ENCODE measurements at regions not wholly inside any gene's neighbourhood (a gene's known extent, or its start where the extent isn't known, plus 50 kb on each side); places are given as distances from the start of the nearest gene placed in this dataset.

GRCh38 chr12:107447336-107447735 is 238.3 kb upstream of the PWP1 start:
- Histone ChIP-seq H4K20me1 (ENCODE audit: control insufficient read depth, extremely low read depth, insufficient read depth, low read length) (no peaks in the 10 kb centered on the region), H3K27ac (ENCODE audit: insufficient read depth, low read length) (no peak overlapping the region), H3K9ac (ENCODE audit: insufficient read depth, low read length) (no peak overlapping the region), H3K36me3 (ENCODE audit: control insufficient read depth, insufficient read depth, low read length) (no peaks in the 10 kb centered on the region), H3K79me2 (ENCODE audit: control insufficient read depth, insufficient read depth, low read length) (no peaks in the 10 kb centered on the region), H3K4me2 (ENCODE audit: extremely low read depth, insufficient read depth, low read length) (no peak overlapping the region), H3K27me3 (ENCODE audit: control insufficient read depth, insufficient read depth, low read length) (no peaks in the 10 kb centered on the region), H3K9me3 (ENCODE audit: control insufficient read depth, insufficient read depth, low read depth, low read length) (no peaks in the 10 kb centered on the region), H3K4me1 (ENCODE audit: control insufficient read depth, extremely low read depth, insufficient read depth, low read length) (no peaks in the 10 kb centered on the region), H3K4me3 (replicated peaks in 1 of 4; ENCODE audit: control extremely low read depth in 1 of 4, insufficient read depth in 1 of 4, low read depth in 3 of 4, low read length in 4 of 4) (no peak overlapping the region), H2AFZ (ENCODE audit: low read length) (no peak overlapping the region)
- no peak for DNase-seq (ENCODE audit: low read depth in 2 of 2)
- no peak for TF ChIP-seq EZH2 (IDR thresholded peaks at IDR 0.05; ENCODE audit: low read length, missing control alignments)
- no peak for TF ChIP-seq CTCF (conservative IDR thresholded peaks at IDR 0.05 in 1 of 2, IDR thresholded peaks at IDR 0.05 in 1 of 2; ENCODE audit: low read depth in 1 of 2, low read length in 2 of 2)

- Histone ChIP-seq H3K9me3 (ENCODE audit: control insufficient read depth, insufficient read depth, low read depth, low read length) (no peaks in the 10 kb centered on the region), H4K20me1 (ENCODE audit: control insufficient read depth, extremely low read depth, insufficient read depth, low read length) (no peaks in the 10 kb centered on the region), H3K4me2 (ENCODE audit: extremely low read depth, insufficient read depth, low read length) (no peak overlapping the region), H3K4me1 (ENCODE audit: control insufficient read depth, extremely low read depth, insufficient read depth, low read length) (no peaks in the 10 kb centered on the region), H3K9ac (ENCODE audit: insufficient read depth, low read length) (no peak overlapping the region), H3K27me3 (ENCODE audit: control insufficient read depth, insufficient read depth, low read length) (no peaks in the 10 kb centered on the region), H3K27ac (ENCODE audit: insufficient read depth, low read length) (no peak overlapping the region), H3K36me3 (ENCODE audit: control insufficient read depth, insufficient read depth, low read length) (no peaks in the 10 kb centered on the region), H2AFZ (ENCODE audit: low read length) (no peak overlapping the region), H3K4me3 (replicated peaks in 1 of 4; ENCODE audit: control extremely low read depth in 1 of 4, insufficient read depth in 1 of 4, low read depth in 3 of 4, low read length in 4 of 4) (no peak overlapping the region), H3K79me2 (ENCODE audit: control insufficient read depth, insufficient read depth, low read length) (no peaks in the 10 kb centered on the region)
- TF ChIP-seq EZH2 (IDR thresholded peaks at IDR 0.05; ENCODE audit: low read length, missing control alignments) = no peak
- peak; percentile 49 to 51 for TF ChIP-seq CTCF (conservative IDR thresholded peaks at IDR 0.05 in 1 of 2, IDR thresholded peaks at IDR 0.05 in 1 of 2; ENCODE audit: low read depth in 1 of 2, low read length in 2 of 2)
- DNase-seq (ENCODE audit: low read depth in 2 of 2) = no peak
Observed at GRCh38 chr12:107448198-107448597, 237.4 kb upstream of the PWP1 start.

- H3K27ac ChIP-seq (ENCODE audit: insufficient read depth, low read length) = no peak overlapping the region
- H3K4me2 ChIP-seq (ENCODE audit: extremely low read depth, insufficient read depth, low read length) = no peak overlapping the region
- H3K27me3 ChIP-seq (ENCODE audit: control insufficient read depth, insufficient read depth, low read length) = no peaks in the 10 kb centered on the region
- H4K20me1 ChIP-seq (ENCODE audit: control insufficient read depth, extremely low read depth, insufficient read depth, low read length) = no peaks in the 10 kb centered on the region
- H3K4me1 ChIP-seq (ENCODE audit: control insufficient read depth, extremely low read depth, insufficient read depth, low read length) = no peaks in the 10 kb centered on the region
- no peaks in the 10 kb centered on the region for H3K79me2 ChIP-seq (ENCODE audit: control insufficient read depth, insufficient read depth, low read length)
- no peak overlapping the region for H3K4me3 ChIP-seq (replicated peaks in 1 of 4; ENCODE audit: control extremely low read depth in 1 of 4, insufficient read depth in 1 of 4, low read depth in 3 of 4, low read length in 4 of 4)
- no peaks in the 10 kb centered on the region for H3K9me3 ChIP-seq (ENCODE audit: control insufficient read depth, insufficient read depth, low read depth, low read length)
- peak in 1 of 2 donors; percentile 62 for DNase-seq (ENCODE audit: low read depth in 2 of 2)
- TF ChIP-seq EZH2 (IDR thresholded peaks at IDR 0.05; ENCODE audit: low read length, missing control alignments) (no peak), CTCF (conservative IDR thresholded peaks at IDR 0.05 in 1 of 2, IDR thresholded peaks at IDR 0.05 in 1 of 2; ENCODE audit: low read depth in 1 of 2, low read length in 2 of 2) (no peak)
- H2AFZ ChIP-seq (ENCODE audit: low read length) = no peak overlapping the region
- no peaks in the 10 kb centered on the region for H3K36me3 ChIP-seq (ENCODE audit: control insufficient read depth, insufficient read depth, low read length)
- no peak overlapping the region for H3K9ac ChIP-seq (ENCODE audit: insufficient read depth, low read length)
Observed at GRCh38 chr12:107449891-107450290, 235.7 kb upstream of the PWP1 start.

All from fibroblast of lung (primary cell).